ENCODE measurements at regions not wholly inside any gene's neighbourhood (a gene's known extent, or its start where the extent isn't known, plus 50 kb on each side); places are given as distances from the start of the nearest gene placed in this dataset.

DNA sequence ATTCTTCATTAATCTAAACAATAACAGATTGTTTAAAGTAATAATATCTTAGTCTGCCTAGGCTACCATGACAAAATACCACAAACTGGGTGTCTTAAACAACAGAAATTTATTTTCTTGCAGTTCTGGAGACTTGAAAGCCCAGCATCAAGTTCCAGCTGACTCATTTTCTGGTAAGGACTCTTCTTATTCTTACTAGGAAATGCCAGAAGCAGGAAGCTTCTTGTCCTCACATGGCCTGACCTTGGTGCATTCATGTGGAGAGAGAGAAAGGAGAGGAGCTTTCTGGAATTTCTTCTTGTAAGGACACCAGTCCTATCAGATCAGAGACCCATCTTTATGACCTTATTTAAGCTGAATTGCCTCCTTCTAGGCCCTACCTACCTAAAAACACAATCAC, 110.5 kb downstream of the ANKRD60 start:
- Histone ChIP-seq H3K27ac (ENCODE audit: insufficient read depth, low read length) (no peak overlapping the region), H3K14ac (replicated peaks; ENCODE audit: low read depth, low read length) (no peak overlapping the region), H3K9me1 (ENCODE audit: insufficient read depth, low read length) (no peaks in the 10 kb centered on the region), H2AK5ac (ENCODE audit: low read depth, low read length) (no peak overlapping the region), H3K9me3 (ENCODE audit: control insufficient read depth, insufficient read depth, low read length) (no peaks in the 10 kb centered on the region), H3K4me2 (ENCODE audit: low read depth, low read length) (no peak overlapping the region), H2AK9ac (replicated peaks; ENCODE audit: low read depth, low read length, poor library complexity) (no peak overlapping the region), H3K36me3 (ENCODE audit: control insufficient read depth, insufficient read depth, low read length) (no peaks in the 10 kb centered on the region), H3K27me3 (ENCODE audit: control insufficient read depth, insufficient read depth, low read length) (0 out of 2 replicates have a peak, but pooled peaks cover 2% of the 10 kb centered on the region), H3K18ac (ENCODE audit: low read depth, low read length) (no peak overlapping the region), H3K4ac (ENCODE audit: low read depth, low read length) (no peak overlapping the region), H2BK15ac (ENCODE audit: low read depth, low read length) (no peak overlapping the region), H2BK20ac (ENCODE audit: low read depth, low read length) (no peak overlapping the region), H2AFZ (replicated peaks; ENCODE audit: low read length, poor library complexity) (no peak overlapping the region), H4K91ac (ENCODE audit: insufficient read depth, low read depth, low read length) (no peak overlapping the region), H4K20me1 (ENCODE audit: insufficient read depth, low read length) (no peaks in the 10 kb centered on the region), H3K79me1 (ENCODE audit: low read depth in 1 of 2, low read length in 2 of 2) (no peaks in the 10 kb centered on the region), H3K4me1 (ENCODE audit: control insufficient read depth, insufficient read depth, low read length) (no peaks in the 10 kb centered on the region), H3K23ac (ENCODE audit: low read depth, low read length) (no peak overlapping the region), H3K4me3 (ENCODE audit: insufficient read depth, low read depth, low read length) (no peak overlapping the region), H3K56ac (ENCODE audit: extremely low read depth, insufficient read depth, low read length) (no peak overlapping the region), H3K9ac (ENCODE audit: low read depth, low read length) (no peak overlapping the region), H4K8ac (ENCODE audit: low read depth in 2 of 2, low read length in 2 of 2) (no peak overlapping the region), H2BK5ac (ENCODE audit: low read depth, low read length, poor library complexity, severe bottlenecking) (no peak overlapping the region), H2BK120ac (ENCODE audit: low read depth, low read length) (no peak overlapping the region), H4K5ac (ENCODE audit: low read depth, low read length) (no peak overlapping the region)
- no peak for DNase-seq
- TF ChIP-seq, protein P1, sequence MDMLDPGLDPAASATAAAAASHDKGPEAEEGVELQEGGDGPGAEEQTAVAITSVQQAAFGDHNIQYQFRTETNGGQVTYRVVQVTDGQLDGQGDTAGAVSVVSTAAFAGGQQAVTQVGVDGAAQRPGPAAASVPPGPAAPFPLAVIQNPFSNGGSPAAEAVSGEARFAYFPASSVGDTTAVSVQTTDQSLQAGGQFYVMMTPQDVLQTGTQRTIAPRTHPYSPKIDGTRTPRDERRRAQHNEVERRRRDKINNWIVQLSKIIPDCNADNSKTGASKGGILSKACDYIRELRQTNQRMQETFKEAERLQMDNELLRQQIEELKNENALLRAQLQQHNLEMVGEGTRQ (IDR thresholded peaks at IDR 0.05; ENCODE audit: low read depth, low read length), result no peak
- no peak for TF ChIP-seq CHD1 (IDR thresholded peaks at IDR 0.05; ENCODE audit: low read depth, low read length)
- BruUV-seq (replicated peaks), result no TSS peak
- in situ Hi-C loops (cut with MboI; ENCODE audit: low sequenced_read_pairs) (no loop called here), dilution Hi-C loops (cut with HindIII; ENCODE audit: low sequenced_read_pairs, unreplicated experiment) (no loop called here), intact Hi-C loops (cut with micrococcal nuclease) (no loop called here)
- POLR2A ChIA-PET (ENCODE audit: unreplicated experiment), result no interaction called here
- no peak for ATAC-seq (ENCODE audit: low read depth)
- CTCF ChIA-PET, result no interaction called here

Measured in IMR-90 (cell line).